ENCODE measurements at regions not wholly inside any gene's neighbourhood (a gene's known extent, or its start where the extent isn't known, plus 50 kb on each side); places are given as distances from the start of the nearest gene placed in this dataset.

- no peak for TF ChIP-seq CTCF (IDR thresholded peaks at IDR 0.05; ENCODE audit: insufficient read depth, low read depth, low read length)
- TF ChIP-seq EZH2 (IDR thresholded peaks at IDR 0.05; ENCODE audit: insufficient read depth, low read length) = no peak
These were observed 233.8 kb downstream of the ICOS start for GRCh38 chr2:204170411-204170810.
